DND-41 (cell line): ENCODE measurements at regions not wholly inside any gene's neighbourhood (a gene's known extent, or its start where the extent isn't known, plus 50 kb on each side); places are given as distances from the start of the nearest gene placed in this dataset.

Source experiments
- ATAC-seq: fragments of 200-7000 bp; cut with Tn5 transposase; 3 replicates; pipeline ENCODE4 v1.9.1; 2021; ENCODE audit warnings: low read depth; ENCODE audit not compliant: insufficient read depth
- DNase-seq: peaks from one replicate; pipeline ENCODE4 v3.0.0-alpha.2; 2020
- H2AFZ ChIP-seq: 2 replicates; pipeline ENCODE4 v1.6.0; 2012; ENCODE audit warnings: low read depth, low read length
- H3K27ac ChIP-seq: 2 replicates; pipeline ENCODE4 v1.5.1; 2012; ENCODE audit warnings: low read length, inconsistent platforms
- H3K27me3 ChIP-seq: fragments of 200-600 bp; sonication (generic); 2 replicates; pipeline ENCODE4 v1.6.0; 2012; ENCODE audit warnings: low read length, mild to moderate bottlenecking, inconsistent platforms; ENCODE audit not compliant: insufficient read depth, poor library complexity
- H3K36me3 ChIP-seq: 2 replicates; pipeline ENCODE4 v1.5.1; 2012; ENCODE audit warnings: low read length, inconsistent platforms; ENCODE audit not compliant: insufficient read depth
- H3K4me1 ChIP-seq: 2 replicates; pipeline ENCODE4 v1.5.1; 2012; ENCODE audit warnings: mild to moderate bottlenecking, low read length; ENCODE audit not compliant: insufficient read depth
- H3K4me2 ChIP-seq: 2 replicates; pipeline ENCODE4 v1.6.0; 2012; ENCODE audit warnings: mild to moderate bottlenecking, moderate library complexity, low read length, inconsistent platforms; ENCODE audit not compliant: insufficient read depth
- H3K4me3 ChIP-seq, 2 experiments: fragments of 200-600 bp in 1 of 2; shearing (Covaris generic) in 1 of 2; 2 replicates each; pipeline ENCODE4 v1.5.1; 2012 to 2016; ENCODE audit warnings: inconsistent platforms in 2 of 2, low read length in 2 of 2, mild to moderate bottlenecking in 2 of 2, low read depth in 1 of 2, moderate library complexity in 1 of 2
- H3K79me2 ChIP-seq: 2 replicates; pipeline ENCODE4 v1.6.0; 2012; ENCODE audit warnings: low read length, inconsistent platforms; ENCODE audit not compliant: insufficient read depth
- H3K9ac ChIP-seq: 2 replicates; pipeline ENCODE4 v1.6.0; 2012; ENCODE audit warnings: low read depth, mild to moderate bottlenecking, inconsistent platforms, low read length, moderate library complexity
- H3K9me3 ChIP-seq: 2 replicates; pipeline ENCODE4 v1.5.1; 2012; ENCODE audit warnings: low read length, moderate library complexity, mild to moderate bottlenecking, inconsistent platforms; ENCODE audit not compliant: insufficient read depth, severe bottlenecking
- H4K20me1 ChIP-seq: 2 replicates; pipeline ENCODE4 v1.6.0; 2012; ENCODE audit warnings: low read length; ENCODE audit not compliant: insufficient read depth
- CTCF ChIP-seq: IDR thresholded peaks from 2 replicates; pipeline ENCODE4 v1.5.1; 2012; ENCODE audit warnings: borderline replicate concordance, low read length, moderate library complexity, mild to moderate bottlenecking; ENCODE audit not compliant: poor library complexity, severe bottlenecking; ENCODE audit errors: extremely low read depth
- EZH2 ChIP-seq: IDR thresholded peaks from 3 replicates; pipeline ENCODE4 v1.6.1; 2012; ENCODE audit warnings: borderline replicate concordance, low read depth, mild to moderate bottlenecking, moderate library complexity, low read length, inconsistent platforms; ENCODE audit not compliant: severe bottlenecking

- no peak overlapping the region for H2AFZ ChIP-seq
- no peak overlapping the region for H3K9ac ChIP-seq
- no peaks in the 10 kb centered on the region for H3K36me3 ChIP-seq
- no peak overlapping the region for H3K27ac ChIP-seq
- no peak overlapping the region for H3K4me3 ChIP-seq
- no peaks in the 10 kb centered on the region for H3K79me2 ChIP-seq
- no peak for DNase-seq
- H3K9me3 ChIP-seq: no peaks in the 10 kb centered on the region
- TF ChIP-seq CTCF (no peak), EZH2 (no peak)
- no peak for ATAC-seq
- H3K27me3 ChIP-seq: no peaks in the 10 kb centered on the region
- H3K4me2 ChIP-seq: no peak overlapping the region
- no peaks in the 10 kb centered on the region for H4K20me1 ChIP-seq
- no peaks in the 10 kb centered on the region for H3K4me1 ChIP-seq
Observed at GRCh38 chr16:60852635-60853034, 1183.6 kb downstream of the CDH8 start.

- Histone ChIP-seq H3K4me1 (no peaks in the 10 kb centered on the region), H2AFZ (no peak overlapping the region), H3K9ac (no peak overlapping the region), H4K20me1 (no peaks in the 10 kb centered on the region), H3K27ac (no peak overlapping the region), H3K4me2 (no peak overlapping the region), H3K9me3 (no peaks in the 10 kb centered on the region), H3K27me3 (no peaks in the 10 kb centered on the region), H3K36me3 (no peaks in the 10 kb centered on the region), H3K79me2 (no peaks in the 10 kb centered on the region), H3K4me3 (no peak overlapping the region)
- ATAC-seq (no peak), DNase-seq (no peak)
- TF ChIP-seq CTCF (no peak), EZH2 (no peak)
Observed at GRCh38 chr16:60821661-60822060, 1214.6 kb downstream of the CDH8 start.

- no peak overlapping the region for H3K9ac ChIP-seq
- DNase-seq (no peak), ATAC-seq (no peak)
- no peak overlapping the region for H3K27ac ChIP-seq
- no peaks in the 10 kb centered on the region for H3K79me2 ChIP-seq
- H3K4me2 ChIP-seq: no peak overlapping the region
- no peaks in the 10 kb centered on the region for H3K4me1 ChIP-seq
- H3K36me3 ChIP-seq: no peaks in the 10 kb centered on the region
- no peaks in the 10 kb centered on the region for H3K9me3 ChIP-seq
- no peak overlapping the region for H3K4me3 ChIP-seq
- no peaks in the 10 kb centered on the region for H4K20me1 ChIP-seq
- TF ChIP-seq EZH2 (no peak), CTCF (no peak)
- no peaks in the 10 kb centered on the region for H3K27me3 ChIP-seq
- no peak overlapping the region for H2AFZ ChIP-seq
Observed at GRCh38 chr16:60820361-60820760, 1215.9 kb downstream of the CDH8 start.

- ATAC-seq: no peak
- H3K4me1 ChIP-seq: no peaks in the 10 kb centered on the region
Observed at GRCh38 chr16:60818465-60818864, 1217.8 kb downstream of the CDH8 start.

More at GRCh38 chr16:60818465-60818864, 1217.8 kb downstream of the CDH8 start:
- Histone ChIP-seq H3K9me3 (no peaks in the 10 kb centered on the region), H3K36me3 (no peaks in the 10 kb centered on the region), H3K4me3 (no peak overlapping the region), H3K27ac (no peak overlapping the region), H3K4me2 (no peak overlapping the region), H3K79me2 (no peaks in the 10 kb centered on the region), H2AFZ (no peak overlapping the region), H3K9ac (no peak overlapping the region), H4K20me1 (no peaks in the 10 kb centered on the region), H3K27me3 (no peaks in the 10 kb centered on the region)
- no peak for DNase-seq
- TF ChIP-seq EZH2 (no peak), CTCF (no peak)
